RWPE2 (cell line): ENCODE measurements at regions not wholly inside any gene's neighbourhood (a gene's known extent, or its start where the extent isn't known, plus 50 kb on each side); places are given as distances from the start of the nearest gene placed in this dataset.

Source experiments
- ATAC-seq: fragments of 200-7000 bp; cut with Tn5 transposase; 3 replicates; pipeline ENCODE4 v1.9.1; 2021; ENCODE audit warnings: low read depth
- DNase-seq: peaks from one replicate; pipeline ENCODE4 v3.0.0-alpha.2; 2020; ENCODE audit warnings: low spot score
- H3K27ac ChIP-seq: fragments of 450-650 bp; 2 replicates; pipeline ENCODE4 v1.5.1; 2017; ENCODE audit warnings: mild to moderate bottlenecking; ENCODE audit not compliant: poor library complexity, severe bottlenecking
- H3K27me3 ChIP-seq: fragments of 250-450 bp; sonication (Bioruptor Pico); 2 replicates; pipeline ENCODE4 v1.5.1; 2021; ENCODE audit warnings: mild to moderate bottlenecking, moderate library complexity; ENCODE audit not compliant: insufficient read depth, poor library complexity, severe bottlenecking
- H3K36me3 ChIP-seq: fragments of 250-450 bp; sonication (Bioruptor Pico); 2 replicates; pipeline ENCODE4 v1.5.1; 2020; ENCODE audit warnings: low read depth, mild to moderate bottlenecking, moderate library complexity
- H3K4me1 ChIP-seq: fragments of 250-450 bp; sonication (Bioruptor Pico); 2 replicates; pipeline ENCODE4 v1.5.1; 2021; ENCODE audit warnings: mild to moderate bottlenecking, moderate library complexity; ENCODE audit not compliant: insufficient read depth, poor library complexity, severe bottlenecking
- H3K4me3 ChIP-seq: fragments of 250-450 bp; sonication (Bioruptor Pico); 2 replicates; pipeline ENCODE4 v1.5.1; 2021; ENCODE audit warnings: mild to moderate bottlenecking, moderate library complexity; ENCODE audit not compliant: severe bottlenecking
- H3K9me3 ChIP-seq: fragments of 250-450 bp; sonication (Bioruptor Pico); 2 replicates; pipeline ENCODE4 v1.5.1; 2021; ENCODE audit warnings: mild to moderate bottlenecking, moderate library complexity; ENCODE audit not compliant: severe bottlenecking
- CTCF ChIP-seq: fragments of 450-650 bp; IDR thresholded peaks from one replicate; pipeline ENCODE4 v1.5.1; 2017; ENCODE audit warnings: mild to moderate bottlenecking, moderate library complexity; ENCODE audit not compliant: poor library complexity, severe bottlenecking

GRCh38 chr15:88309363-88309762 lies 52.8 kb upstream of the NTRK3 start:
- TF ChIP-seq CTCF, result no peak

GRCh38 chr15:88307344-88307743 lies 50.8 kb upstream of the NTRK3 start:
- Histone ChIP-seq H3K4me1 (peaks cover 5% of the 10 kb centered on the region), H3K36me3 (no peaks in the 10 kb centered on the region), H3K9me3 (no peaks in the 10 kb centered on the region), H3K27me3 (peaks cover 9% of the 10 kb centered on the region), H3K4me3 (no peak overlapping the region), H3K27ac (no peak overlapping the region)
- ATAC-seq (no peak), DNase-seq (no peak)
- no peak for TF ChIP-seq CTCF

More at GRCh38 chr15:88309363-88309762, 52.8 kb upstream of the NTRK3 start:
- no peak for ATAC-seq
- H3K36me3 ChIP-seq, result no peaks in the 10 kb centered on the region
- no peak for DNase-seq
- no peak overlapping the region for H3K27ac ChIP-seq
- no peak overlapping the region for H3K4me3 ChIP-seq
- H3K9me3 ChIP-seq, result no peaks in the 10 kb centered on the region
- H3K4me1 ChIP-seq, result no peaks in the 10 kb centered on the region
- peaks cover 21% of the 10 kb centered on the region for H3K27me3 ChIP-seq
